ENCODE measurements at regions not wholly inside any gene's neighbourhood (a gene's known extent, or its start where the extent isn't known, plus 50 kb on each side); places are given as distances from the start of the nearest gene placed in this dataset.

DNA sequence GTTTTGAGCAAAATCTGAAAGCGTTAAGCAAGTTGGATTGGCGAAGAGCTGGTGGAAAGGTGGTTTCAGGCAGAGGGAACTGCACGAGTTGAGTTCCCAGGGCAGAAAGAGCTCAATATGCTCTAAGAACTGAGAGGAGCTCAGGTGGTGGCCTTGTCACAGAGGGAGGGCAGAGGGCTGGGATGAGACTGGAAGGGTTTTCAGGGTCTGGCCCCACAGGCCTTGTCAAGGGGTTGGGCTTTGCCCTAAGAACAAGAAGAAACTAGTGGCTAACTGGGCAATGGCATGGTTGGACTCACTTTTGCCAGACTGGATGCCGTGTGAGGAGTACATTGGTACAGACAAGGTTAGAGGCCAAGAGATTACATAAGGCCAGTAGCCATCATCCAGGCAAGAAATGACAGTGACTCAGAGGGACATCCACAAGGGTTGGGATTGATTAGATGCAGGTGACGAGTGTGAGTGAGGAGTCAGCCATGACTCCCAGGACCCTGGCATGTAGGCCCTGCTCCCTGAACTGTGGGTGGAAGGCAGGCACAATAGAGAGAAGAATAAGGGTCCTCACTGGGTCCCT is 75.1 kb upstream of the SMIM23 start:
- no peak for TF ChIP-seq TEAD4 (IDR thresholded peaks at IDR 0.05)
- no peak for TF ChIP-seq TAF1 (IDR thresholded peaks at IDR 0.05; ENCODE audit: low read depth)
- TF ChIP-seq EP300 (IDR thresholded peaks at IDR 0.05; ENCODE audit: borderline replicate concordance): no peak
- TF ChIP-seq CEBPB (IDR thresholded peaks at IDR 0.05): no peak
- TF ChIP-seq FOXM1 (IDR thresholded peaks at IDR 0.05; ENCODE audit: borderline replicate concordance, low read depth): no peak
- TF ChIP-seq, protein P1, sequence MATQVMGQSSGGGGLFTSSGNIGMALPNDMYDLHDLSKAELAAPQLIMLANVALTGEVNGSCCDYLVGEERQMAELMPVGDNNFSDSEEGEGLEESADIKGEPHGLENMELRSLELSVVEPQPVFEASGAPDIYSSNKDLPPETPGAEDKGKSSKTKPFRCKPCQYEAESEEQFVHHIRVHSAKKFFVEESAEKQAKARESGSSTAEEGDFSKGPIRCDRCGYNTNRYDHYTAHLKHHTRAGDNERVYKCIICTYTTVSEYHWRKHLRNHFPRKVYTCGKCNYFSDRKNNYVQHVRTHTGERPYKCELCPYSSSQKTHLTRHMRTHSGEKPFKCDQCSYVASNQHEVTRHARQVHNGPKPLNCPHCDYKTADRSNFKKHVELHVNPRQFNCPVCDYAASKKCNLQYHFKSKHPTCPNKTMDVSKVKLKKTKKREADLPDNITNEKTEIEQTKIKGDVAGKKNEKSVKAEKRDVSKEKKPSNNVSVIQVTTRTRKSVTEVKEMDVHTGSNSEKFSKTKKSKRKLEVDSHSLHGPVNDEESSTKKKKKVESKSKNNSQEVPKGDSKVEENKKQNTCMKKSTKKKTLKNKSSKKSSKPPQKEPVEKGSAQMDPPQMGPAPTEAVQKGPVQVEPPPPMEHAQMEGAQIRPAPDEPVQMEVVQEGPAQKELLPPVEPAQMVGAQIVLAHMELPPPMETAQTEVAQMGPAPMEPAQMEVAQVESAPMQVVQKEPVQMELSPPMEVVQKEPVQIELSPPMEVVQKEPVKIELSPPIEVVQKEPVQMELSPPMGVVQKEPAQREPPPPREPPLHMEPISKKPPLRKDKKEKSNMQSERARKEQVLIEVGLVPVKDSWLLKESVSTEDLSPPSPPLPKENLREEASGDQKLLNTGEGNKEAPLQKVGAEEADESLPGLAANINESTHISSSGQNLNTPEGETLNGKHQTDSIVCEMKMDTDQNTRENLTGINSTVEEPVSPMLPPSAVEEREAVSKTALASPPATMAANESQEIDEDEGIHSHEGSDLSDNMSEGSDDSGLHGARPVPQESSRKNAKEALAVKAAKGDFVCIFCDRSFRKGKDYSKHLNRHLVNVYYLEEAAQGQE (IDR thresholded peaks at IDR 0.05; ENCODE audit: low read depth): no peak
- TF ChIP-seq, protein P2, sequence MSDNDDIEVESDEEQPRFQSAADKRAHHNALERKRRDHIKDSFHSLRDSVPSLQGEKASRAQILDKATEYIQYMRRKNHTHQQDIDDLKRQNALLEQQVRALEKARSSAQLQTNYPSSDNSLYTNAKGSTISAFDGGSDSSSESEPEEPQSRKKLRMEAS (IDR thresholded peaks at IDR 0.05): no peak
- no peak for TF ChIP-seq YY1 (IDR thresholded peaks at IDR 0.05; ENCODE audit: low read depth)
- TF ChIP-seq TCF12 (IDR thresholded peaks at IDR 0.05; ENCODE audit: low read depth): no peak
- no peak for TF ChIP-seq NFIC (IDR thresholded peaks at IDR 0.05)
- TF ChIP-seq, protein P3, sequence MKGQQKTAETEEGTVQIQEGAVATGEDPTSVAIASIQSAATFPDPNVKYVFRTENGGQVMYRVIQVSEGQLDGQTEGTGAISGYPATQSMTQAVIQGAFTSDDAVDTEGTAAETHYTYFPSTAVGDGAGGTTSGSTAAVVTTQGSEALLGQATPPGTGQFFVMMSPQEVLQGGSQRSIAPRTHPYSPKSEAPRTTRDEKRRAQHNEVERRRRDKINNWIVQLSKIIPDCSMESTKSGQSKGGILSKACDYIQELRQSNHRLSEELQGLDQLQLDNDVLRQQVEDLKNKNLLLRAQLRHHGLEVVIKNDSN (IDR thresholded peaks at IDR 0.05): no peak
- no peak for TF ChIP-seq RAD21 (IDR thresholded peaks at IDR 0.05; ENCODE audit: low read depth)
- TF ChIP-seq ZBTB7A (IDR thresholded peaks at IDR 0.05; ENCODE audit: low read depth): no peak
- TF ChIP-seq CREB1 (IDR thresholded peaks at IDR 0.05; ENCODE audit: low read depth): no peak
- no peak for TF ChIP-seq EGR1 (IDR thresholded peaks at IDR 0.05)

DNA sequence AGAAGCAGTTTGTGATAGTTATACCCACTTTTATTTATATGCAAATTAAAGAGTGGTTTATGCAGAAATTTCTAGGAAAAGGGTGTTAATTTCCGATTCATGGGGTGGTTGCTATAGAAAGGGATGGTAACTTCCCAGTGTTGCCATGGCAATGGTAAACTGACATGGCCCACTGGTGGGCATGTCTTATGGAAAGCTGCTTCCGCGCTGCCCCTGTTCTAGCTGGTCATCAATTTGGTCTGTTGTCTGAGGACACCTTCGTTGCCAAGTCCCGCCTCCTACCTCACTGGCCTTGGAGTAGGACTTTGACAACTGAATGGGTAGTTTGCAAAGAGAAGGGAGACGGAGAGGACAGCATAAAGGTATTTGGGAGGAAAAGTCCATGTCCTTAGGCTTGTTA is 74.0 kb upstream of the SMIM23 start:
- TF ChIP-seq, protein P2 (IDR thresholded peaks at IDR 0.05): no peak
- TF ChIP-seq CEBPB (IDR thresholded peaks at IDR 0.05): no peak
- TF ChIP-seq CREB1 (IDR thresholded peaks at IDR 0.05; ENCODE audit: low read depth): no peak
- no peak for TF ChIP-seq YY1 (IDR thresholded peaks at IDR 0.05; ENCODE audit: low read depth)
- TF ChIP-seq, protein P1 (IDR thresholded peaks at IDR 0.05; ENCODE audit: low read depth): no peak
- TF ChIP-seq, protein P3 (IDR thresholded peaks at IDR 0.05): no peak
- no peak for TF ChIP-seq NFIC (IDR thresholded peaks at IDR 0.05)
- TF ChIP-seq TAF1 (IDR thresholded peaks at IDR 0.05; ENCODE audit: low read depth): no peak
- TF ChIP-seq EGR1 (IDR thresholded peaks at IDR 0.05): no peak
- no peak for TF ChIP-seq EP300 (IDR thresholded peaks at IDR 0.05; ENCODE audit: borderline replicate concordance)
- TF ChIP-seq RAD21 (IDR thresholded peaks at IDR 0.05; ENCODE audit: low read depth): no peak
- no peak for TF ChIP-seq TCF12 (IDR thresholded peaks at IDR 0.05; ENCODE audit: low read depth)

DNA sequence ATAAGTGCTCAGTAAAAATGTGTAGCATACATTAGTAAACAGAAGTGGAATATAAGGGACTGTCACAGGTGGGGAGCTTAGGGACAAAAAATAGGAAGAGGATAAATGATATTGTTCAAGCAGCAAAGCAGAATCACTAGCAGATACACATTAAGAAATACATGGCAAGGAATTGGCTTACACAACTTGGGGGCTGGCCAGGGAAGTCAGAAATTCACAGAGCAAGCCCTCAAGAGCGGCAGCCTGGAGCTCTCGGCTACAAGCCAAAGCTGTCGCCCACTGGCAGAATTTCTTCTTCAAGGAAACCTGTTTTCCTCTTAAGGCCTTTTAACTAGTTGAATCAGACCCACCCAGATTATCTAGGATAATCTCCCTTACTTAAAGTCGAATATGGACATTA is 73.0 kb upstream of the SMIM23 start:
- TF ChIP-seq EGR1 (IDR thresholded peaks at IDR 0.05): no peak
- no peak for TF ChIP-seq CEBPB (IDR thresholded peaks at IDR 0.05)
- no peak for TF ChIP-seq NFIC (IDR thresholded peaks at IDR 0.05)
- TF ChIP-seq, protein P2 (IDR thresholded peaks at IDR 0.05): no peak
- TF ChIP-seq TAF1 (IDR thresholded peaks at IDR 0.05; ENCODE audit: low read depth): no peak
- TF ChIP-seq TCF12 (IDR thresholded peaks at IDR 0.05; ENCODE audit: low read depth): no peak
- no peak for TF ChIP-seq ZBTB7A (IDR thresholded peaks at IDR 0.05; ENCODE audit: low read depth)
- no peak for TF ChIP-seq YY1 (IDR thresholded peaks at IDR 0.05; ENCODE audit: low read depth)
- TF ChIP-seq RAD21 (IDR thresholded peaks at IDR 0.05; ENCODE audit: low read depth): no peak
- TF ChIP-seq TEAD4 (IDR thresholded peaks at IDR 0.05): no peak
- no peak for TF ChIP-seq EP300 (IDR thresholded peaks at IDR 0.05; ENCODE audit: borderline replicate concordance)
- no peak for TF ChIP-seq FOXM1 (IDR thresholded peaks at IDR 0.05; ENCODE audit: borderline replicate concordance, low read depth)
- TF ChIP-seq, protein P1 (IDR thresholded peaks at IDR 0.05; ENCODE audit: low read depth): no peak
- TF ChIP-seq, protein P3 (IDR thresholded peaks at IDR 0.05): no peak
- TF ChIP-seq CREB1 (IDR thresholded peaks at IDR 0.05; ENCODE audit: low read depth): no peak
